ENCODE measurements at regions not wholly inside any gene's neighbourhood (a gene's known extent, or its start where the extent isn't known, plus 50 kb on each side); places are given as distances from the start of the nearest gene placed in this dataset.

DNA sequence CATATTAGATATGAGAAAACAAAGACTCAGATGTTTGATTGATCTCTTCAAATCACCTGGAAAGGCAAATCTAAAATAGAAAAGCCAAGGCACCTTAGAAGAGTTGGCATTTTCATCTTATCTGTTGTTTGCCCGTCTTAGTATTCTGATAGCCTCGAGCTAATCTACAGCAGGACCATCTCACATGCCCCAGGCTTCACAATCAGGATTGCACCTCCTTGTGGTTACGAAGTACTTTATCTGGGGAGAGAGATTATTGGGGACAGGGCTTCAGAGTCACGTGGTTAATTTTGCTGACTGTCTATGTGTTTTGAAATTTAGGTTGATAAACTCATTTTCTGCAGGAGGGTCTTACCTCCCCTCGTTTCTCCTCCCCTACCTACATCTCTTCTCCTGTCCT is 313.1 kb upstream of the ANXA10 start:
- Histone ChIP-seq H3K27me3 (ENCODE audit: control insufficient read depth, insufficient read depth, low read length) (no peaks in the 10 kb centered on the region), H3K9me3 (ENCODE audit: control insufficient read depth, insufficient read depth, low read length) (no peaks in the 10 kb centered on the region), H3K4me3 (ENCODE audit: low read depth, low read length) (no peak overlapping the region), H3K27ac (ENCODE audit: low read depth, low read length) (no peak overlapping the region)
- CTCF ChIA-PET, result no interaction called here
- no peak for TF ChIP-seq CTCF (IDR thresholded peaks at IDR 0.05; ENCODE audit: low read depth, low read length)
- no peak for DNase-seq (ENCODE audit: low read depth, low spot score)
- POLR2A ChIA-PET, result no interaction called here

DNA sequence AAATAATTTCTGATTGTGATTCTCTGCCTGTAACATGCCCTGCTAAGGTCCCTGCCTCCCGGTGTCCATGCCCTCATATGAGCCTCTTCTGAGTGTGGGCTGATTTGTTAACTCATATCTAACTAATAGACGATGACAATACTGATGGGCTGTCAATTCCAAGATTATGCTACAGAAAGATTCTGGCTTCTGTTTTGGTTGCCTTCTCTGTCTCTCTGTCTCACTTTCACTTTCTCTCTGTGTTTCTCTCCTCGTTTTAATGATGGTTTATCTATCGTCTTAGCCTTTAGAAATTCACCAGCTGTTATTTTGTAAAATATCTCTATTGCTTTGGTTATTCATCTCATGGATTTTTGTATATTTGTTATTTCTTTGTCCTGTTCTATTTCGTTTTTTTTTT is 312.5 kb upstream of the ANXA10 start:
- no peaks in the 10 kb centered on the region for H3K27me3 ChIP-seq (ENCODE audit: control insufficient read depth, insufficient read depth, low read length)
- H3K9me3 ChIP-seq (ENCODE audit: control insufficient read depth, insufficient read depth, low read length), result no peaks in the 10 kb centered on the region
- no peak for DNase-seq (ENCODE audit: low read depth, low spot score)
- H3K27ac ChIP-seq (ENCODE audit: low read depth, low read length), result no peak overlapping the region
- CTCF ChIA-PET, result no interaction called here
- POLR2A ChIA-PET, result no interaction called here
- H3K4me3 ChIP-seq (ENCODE audit: low read depth, low read length), result peak overlapping the region; percentile 48
- TF ChIP-seq CTCF (IDR thresholded peaks at IDR 0.05; ENCODE audit: low read depth, low read length), result no peak

DNA sequence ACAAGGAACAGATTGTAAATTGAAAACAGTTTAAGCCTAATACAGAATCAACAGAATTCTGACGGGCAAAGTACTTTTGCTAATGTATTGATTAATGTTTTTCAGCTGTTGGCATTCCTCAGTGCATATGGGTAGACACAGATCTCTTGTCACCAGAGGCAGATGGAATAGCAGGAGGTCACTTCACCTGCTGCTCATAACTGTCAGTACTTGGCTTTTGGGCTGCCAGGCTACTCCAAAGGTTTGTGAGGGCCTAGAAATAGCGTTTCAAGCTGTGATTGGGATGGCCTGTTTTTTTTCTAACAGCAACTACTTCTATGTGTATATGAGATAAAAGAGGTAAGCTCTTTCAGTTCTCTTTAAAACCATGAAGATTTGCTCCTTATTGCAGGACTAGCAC is 307.5 kb upstream of the ANXA10 start:
- H3K27me3 ChIP-seq (ENCODE audit: control insufficient read depth, insufficient read depth, low read length), result no peaks in the 10 kb centered on the region
- no peak for DNase-seq (ENCODE audit: low read depth, low spot score)
- ChIA-PET CTCF (no interaction called here), POLR2A (no interaction called here)
- no peak for TF ChIP-seq CTCF (IDR thresholded peaks at IDR 0.05; ENCODE audit: low read depth, low read length)
- H3K4me3 ChIP-seq (ENCODE audit: low read depth, low read length), result no peak overlapping the region
- no peaks in the 10 kb centered on the region for H3K9me3 ChIP-seq (ENCODE audit: control insufficient read depth, insufficient read depth, low read length)
- H3K27ac ChIP-seq (ENCODE audit: low read depth, low read length), result no peak overlapping the region

DNA sequence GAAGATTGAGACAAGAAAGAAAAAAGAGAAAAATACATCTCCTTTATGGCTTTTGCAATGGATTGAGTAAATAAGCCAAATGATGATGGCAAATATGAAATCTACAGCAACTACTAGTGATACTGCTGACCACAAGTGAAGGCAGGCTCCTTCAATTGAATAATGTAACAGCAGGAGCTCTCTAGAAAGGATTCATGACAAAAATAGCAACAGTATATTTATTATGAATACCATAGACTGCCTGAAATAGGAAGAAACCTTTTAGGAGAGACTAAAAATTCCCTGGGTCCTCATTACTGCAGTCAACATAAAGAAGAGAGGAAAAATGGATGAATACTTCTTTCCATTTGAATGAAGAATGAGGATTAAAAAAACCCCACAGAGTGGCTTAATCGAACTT is 306.8 kb upstream of the ANXA10 start:
- CTCF ChIA-PET, result no interaction called here
- no peaks in the 10 kb centered on the region for H3K27me3 ChIP-seq (ENCODE audit: control insufficient read depth, insufficient read depth, low read length)
- no peak for DNase-seq (ENCODE audit: low read depth, low spot score)
- H3K27ac ChIP-seq (ENCODE audit: low read depth, low read length), result no peak overlapping the region
- no peak for TF ChIP-seq CTCF (IDR thresholded peaks at IDR 0.05; ENCODE audit: low read depth, low read length)
- H3K4me3 ChIP-seq (ENCODE audit: low read depth, low read length), result no peak overlapping the region
- POLR2A ChIA-PET, result no interaction called here
- no peaks in the 10 kb centered on the region for H3K9me3 ChIP-seq (ENCODE audit: control insufficient read depth, insufficient read depth, low read length)

DNA sequence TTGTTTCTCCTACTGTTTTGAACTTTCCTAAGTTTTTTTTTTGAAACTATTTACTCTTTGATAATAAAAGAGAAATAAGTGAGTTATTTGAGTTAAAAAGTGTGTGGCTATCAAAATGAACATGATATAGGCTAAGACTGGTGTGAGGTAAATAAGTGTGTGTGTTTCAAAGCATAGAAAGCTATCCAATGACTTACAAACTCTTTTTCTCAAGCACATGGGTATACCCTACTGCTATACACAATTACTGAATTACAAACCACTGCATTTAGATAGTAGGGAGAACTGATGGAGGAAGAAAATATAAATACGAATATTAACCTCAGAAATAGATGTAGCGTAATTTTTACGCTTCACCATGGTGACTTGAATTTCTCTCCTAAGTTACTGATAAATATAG is 305.8 kb upstream of the ANXA10 start:
- no peak for DNase-seq (ENCODE audit: low read depth, low spot score)
- Histone ChIP-seq H3K27ac (ENCODE audit: low read depth, low read length) (no peak overlapping the region), H3K9me3 (ENCODE audit: control insufficient read depth, insufficient read depth, low read length) (no peaks in the 10 kb centered on the region), H3K27me3 (ENCODE audit: control insufficient read depth, insufficient read depth, low read length) (no peaks in the 10 kb centered on the region), H3K4me3 (ENCODE audit: low read depth, low read length) (no peak overlapping the region)
- POLR2A ChIA-PET, result no interaction called here
- no peak for TF ChIP-seq CTCF (IDR thresholded peaks at IDR 0.05; ENCODE audit: low read depth, low read length)
- CTCF ChIA-PET, result no interaction called here

Data from AG04450 (cell line).